ENCODE measurements at regions not wholly inside any gene's neighbourhood (a gene's known extent, or its start where the extent isn't known, plus 50 kb on each side); places are given as distances from the start of the nearest gene placed in this dataset.

DNA sequence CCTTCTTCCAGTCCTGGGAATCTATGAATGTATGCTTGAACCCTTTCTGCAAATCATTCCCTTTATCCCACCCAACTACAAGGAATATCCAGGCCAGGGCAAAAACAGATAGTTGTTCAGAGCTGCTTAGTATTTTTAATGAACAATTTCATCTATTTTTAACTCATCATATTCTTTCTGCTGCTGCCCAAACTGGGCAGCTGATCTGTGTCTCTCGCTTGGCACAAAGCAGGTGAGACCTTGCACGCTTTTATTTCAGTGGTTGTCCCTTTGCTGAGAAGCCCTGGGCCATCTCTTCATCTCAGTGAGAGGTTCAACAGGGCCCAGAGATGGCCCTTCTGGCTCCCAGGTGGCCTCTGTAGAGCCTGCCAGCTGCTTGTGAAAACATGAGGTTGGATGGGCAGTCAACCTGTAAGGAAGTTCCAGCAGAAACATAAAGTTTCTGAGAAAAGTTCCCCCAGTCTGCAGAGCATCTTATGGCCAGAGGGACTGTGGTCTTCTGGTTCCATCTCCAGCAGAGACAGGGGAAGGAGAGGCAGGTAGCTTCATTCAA, 57.5 kb downstream of the MYCN start:
- no peak overlapping the region for H3K4me3 ChIP-seq (ENCODE audit: extremely low read depth in 1 of 4, insufficient read depth in 2 of 4, low read depth in 3 of 4, low read length in 4 of 4)
- no peak overlapping the region for H2BK15ac ChIP-seq (ENCODE audit: low read length)
- H3K4ac ChIP-seq (replicated peaks; ENCODE audit: insufficient read length, low read depth, low read length): no peak overlapping the region
- no peak overlapping the region for H2BK12ac ChIP-seq (ENCODE audit: low read depth, low read length)
- 79% methylated on average over 2 of the region's 2 CpGs; no CpG with 5 or more reads in 1 of the 2 experiments for WGBS, 2 experiments (ENCODE audit: extremely low coverage in 1 of 2, insufficient coverage in 1 of 2, insufficient read length in 1 of 2, insufficient replicate concordance in 2 of 2, low coverage in 1 of 2, low lambda C conversion rate in 2 of 2, missing lambda C conversion rate in 1 of 2)
- H3K23ac ChIP-seq (ENCODE audit: insufficient read length): no peak overlapping the region
- H3K9ac ChIP-seq (replicated peaks in 1 of 4; ENCODE audit: extremely low read depth in 1 of 4, low read depth in 3 of 4, low read length in 3 of 4): no peak overlapping the region
- H2BK5ac ChIP-seq (ENCODE audit: low read depth, low read length): no peak overlapping the region
- no peak overlapping the region for H2BK120ac ChIP-seq (replicated peaks; ENCODE audit: low read depth, low read length)
- no peak overlapping the region for H3K56ac ChIP-seq (replicated peaks; ENCODE audit: insufficient read length, low read depth, low read length)
- H3K23me2 ChIP-seq (ENCODE audit: low read depth, low read length): no peaks in the 10 kb centered on the region
- peaks cover 0 to 3% (median 1%) of the 10 kb centered on the region in 4 experiments; a peak in 1 of 7 replicates for H3K4me1 ChIP-seq (replicated peaks in 1 of 4; ENCODE audit: control insufficient read depth in 3 of 4, insufficient read depth in 4 of 4, low read length in 3 of 4)
- no peaks in the 10 kb centered on the region for H3K36me3 ChIP-seq (ENCODE audit: control insufficient read depth in 2 of 4, insufficient read depth in 4 of 4, low read length in 3 of 4)
- 0 out of 2 replicates have a peak overlapping the region, but pooled peaks have one; percentile 5 for H2AFZ ChIP-seq (ENCODE audit: low read length)
- H3K79me2 ChIP-seq (ENCODE audit: control insufficient read depth in 1 of 2, insufficient read depth in 2 of 2, low read length in 2 of 2): no peaks in the 10 kb centered on the region
- CTCF ChIA-PET (ENCODE audit: partially characterized antibody): interaction anchor here (0.9 to 1.5 kb wide), 3 partner anchors 26 to 54 kb away, joined by 3 to 5 read pairs (median 5); no protein-coding TSS in a partner anchor
- no peak overlapping the region for H3K14ac ChIP-seq (ENCODE audit: insufficient read length)
- H3K4me2 ChIP-seq (ENCODE audit: insufficient read depth in 1 of 2, low read depth in 2 of 2, low read length in 2 of 2): no peak overlapping the region
- DNase-seq (ENCODE audit: low read depth in 1 of 2, low spot score in 2 of 2): no peak
- no peak overlapping the region for H4K8ac ChIP-seq (ENCODE audit: extremely low read depth, insufficient read depth, low read length)
- no peak overlapping the region for H2AK5ac ChIP-seq (ENCODE audit: low read depth, low read length)
- no peak overlapping the region for H4K91ac ChIP-seq (replicated peaks; ENCODE audit: insufficient read length, low read length)
- no peak overlapping the region for H4K5ac ChIP-seq (ENCODE audit: insufficient read length, low read depth, low read length)
- FAIRE-seq: no peak
- H3K9me3 ChIP-seq (ENCODE audit: insufficient read depth in 2 of 2, low read depth in 1 of 2, low read length in 1 of 2): no peaks in the 10 kb centered on the region
- no peak overlapping the region for H3K27ac ChIP-seq (ENCODE audit: low read depth, low read length)
- no peaks in the 10 kb centered on the region for H3K79me1 ChIP-seq (ENCODE audit: low read depth, low read length)
- POLR2A ChIA-PET (ENCODE audit: partially characterized antibody): interaction anchor here (2.1 kb wide), 1 partner anchor 16 kb away, joined by 5 read pairs; no protein-coding TSS in a partner anchor
- H3K18ac ChIP-seq (ENCODE audit: extremely low read depth, low read length): no peak overlapping the region
- no peaks in the 10 kb centered on the region; a peak in 1 of 7 replicates for H3K27me3 ChIP-seq (replicated peaks in 1 of 4; ENCODE audit: control insufficient read depth in 3 of 4, extremely low read depth in 1 of 4, insufficient read depth in 3 of 4, low read length in 3 of 4)
- H2BK20ac ChIP-seq (ENCODE audit: low read length): no peak overlapping the region
- no peaks in the 10 kb centered on the region for H4K20me1 ChIP-seq (replicated peaks in 1 of 2; ENCODE audit: control insufficient read depth in 1 of 2, insufficient read depth in 2 of 2, low read length in 2 of 2)
- TF ChIP-seq ZNF274 (IDR thresholded peaks at IDR 0.05; ENCODE audit: borderline replicate concordance, extremely low read depth, low read length) (no peak), HDAC6 (IDR thresholded peaks at IDR 0.05; ENCODE audit: low read depth, low read length) (no peak), RBBP5 (IDR thresholded peaks at IDR 0.05; ENCODE audit: borderline replicate concordance, low read depth, low read length) (no peak), SP2 (IDR thresholded peaks at IDR 0.05; ENCODE audit: low read length) (no peak), RAD21 (IDR thresholded peaks at IDR 0.05 in 1 of 2, conservative IDR thresholded peaks at IDR 0.05 in 1 of 2; ENCODE audit: low read depth in 2 of 2, low read length in 2 of 2) (no peak), TCF12 (IDR thresholded peaks at IDR 0.05; ENCODE audit: low read depth, low read length) (no peak), CEBPB (IDR thresholded peaks at IDR 0.05; ENCODE audit: low read depth, low read length) (no peak), CHD2 (IDR thresholded peaks at IDR 0.05; ENCODE audit: low read length) (no peak), GTF2F1 (IDR thresholded peaks at IDR 0.05; ENCODE audit: borderline replicate concordance, low read depth, low read length) (no peak), POU5F1 (IDR thresholded peaks at IDR 0.05; ENCODE audit: low read depth, low read length) (no peak), CBX5 (IDR thresholded peaks at IDR 0.05; ENCODE audit: low read depth, low read length) (no peak)
- TF ChIP-seq, protein P1, sequence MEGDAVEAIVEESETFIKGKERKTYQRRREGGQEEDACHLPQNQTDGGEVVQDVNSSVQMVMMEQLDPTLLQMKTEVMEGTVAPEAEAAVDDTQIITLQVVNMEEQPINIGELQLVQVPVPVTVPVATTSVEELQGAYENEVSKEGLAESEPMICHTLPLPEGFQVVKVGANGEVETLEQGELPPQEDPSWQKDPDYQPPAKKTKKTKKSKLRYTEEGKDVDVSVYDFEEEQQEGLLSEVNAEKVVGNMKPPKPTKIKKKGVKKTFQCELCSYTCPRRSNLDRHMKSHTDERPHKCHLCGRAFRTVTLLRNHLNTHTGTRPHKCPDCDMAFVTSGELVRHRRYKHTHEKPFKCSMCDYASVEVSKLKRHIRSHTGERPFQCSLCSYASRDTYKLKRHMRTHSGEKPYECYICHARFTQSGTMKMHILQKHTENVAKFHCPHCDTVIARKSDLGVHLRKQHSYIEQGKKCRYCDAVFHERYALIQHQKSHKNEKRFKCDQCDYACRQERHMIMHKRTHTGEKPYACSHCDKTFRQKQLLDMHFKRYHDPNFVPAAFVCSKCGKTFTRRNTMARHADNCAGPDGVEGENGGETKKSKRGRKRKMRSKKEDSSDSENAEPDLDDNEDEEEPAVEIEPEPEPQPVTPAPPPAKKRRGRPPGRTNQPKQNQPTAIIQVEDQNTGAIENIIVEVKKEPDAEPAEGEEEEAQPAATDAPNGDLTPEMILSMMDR (IDR thresholded peaks at IDR 0.05; ENCODE audit: control extremely low read depth in 1 of 3, insufficient read depth in 1 of 3, low read depth in 1 of 3, low read length in 3 of 3): no peak

Measured in H1 (cell line).